OCI-LY3 (cell line): ENCODE measurements at regions not wholly inside any gene's neighbourhood (a gene's known extent, or its start where the extent isn't known, plus 50 kb on each side); places are given as distances from the start of the nearest gene placed in this dataset.

Experiments used
- EZH2phosphoT487 ChIP-seq: fragments of 200-600 bp; shearing (Covaris generic); IDR thresholded peaks from 2 replicates; pipeline ENCODE4 v1.6.1; 2018; ENCODE audit warnings: antibody characterized with exemption, mixed run types, low read depth
- TF ChIP-seq, protein P1 (sequence below): fragments of 200-600, 300-600 bp; sonication (generic); IDR thresholded peaks from 2 replicates; pipeline ENCODE4 v1.5.1; 2014; ENCODE audit warnings: antibody characterized with exemption, low read length, low read depth

DNA sequence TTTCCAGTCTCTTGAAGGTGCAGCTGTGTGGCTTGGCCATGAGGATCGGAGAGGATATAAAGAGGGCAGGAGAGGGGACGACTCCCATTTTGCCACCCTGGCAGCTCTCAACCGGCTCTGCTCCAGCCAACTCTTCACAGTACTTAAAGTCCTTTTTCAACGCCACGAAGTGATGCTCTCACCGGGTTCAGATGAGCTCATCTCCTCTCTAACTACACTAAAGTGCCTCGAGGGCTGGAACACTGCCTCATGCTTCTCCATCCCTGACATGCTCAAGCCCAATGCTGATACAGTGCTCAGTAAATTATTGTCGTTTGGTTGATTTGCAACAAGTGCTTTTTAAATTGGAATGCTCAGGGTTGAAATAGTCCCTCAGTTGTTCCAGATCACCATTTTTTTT lies 97.8 kb downstream of the GTPBP8 start:
- TF ChIP-seq, protein P1, sequence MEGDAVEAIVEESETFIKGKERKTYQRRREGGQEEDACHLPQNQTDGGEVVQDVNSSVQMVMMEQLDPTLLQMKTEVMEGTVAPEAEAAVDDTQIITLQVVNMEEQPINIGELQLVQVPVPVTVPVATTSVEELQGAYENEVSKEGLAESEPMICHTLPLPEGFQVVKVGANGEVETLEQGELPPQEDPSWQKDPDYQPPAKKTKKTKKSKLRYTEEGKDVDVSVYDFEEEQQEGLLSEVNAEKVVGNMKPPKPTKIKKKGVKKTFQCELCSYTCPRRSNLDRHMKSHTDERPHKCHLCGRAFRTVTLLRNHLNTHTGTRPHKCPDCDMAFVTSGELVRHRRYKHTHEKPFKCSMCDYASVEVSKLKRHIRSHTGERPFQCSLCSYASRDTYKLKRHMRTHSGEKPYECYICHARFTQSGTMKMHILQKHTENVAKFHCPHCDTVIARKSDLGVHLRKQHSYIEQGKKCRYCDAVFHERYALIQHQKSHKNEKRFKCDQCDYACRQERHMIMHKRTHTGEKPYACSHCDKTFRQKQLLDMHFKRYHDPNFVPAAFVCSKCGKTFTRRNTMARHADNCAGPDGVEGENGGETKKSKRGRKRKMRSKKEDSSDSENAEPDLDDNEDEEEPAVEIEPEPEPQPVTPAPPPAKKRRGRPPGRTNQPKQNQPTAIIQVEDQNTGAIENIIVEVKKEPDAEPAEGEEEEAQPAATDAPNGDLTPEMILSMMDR, result no peak
- no peak for TF ChIP-seq EZH2phosphoT487
